Type B pancreatic cell (in vitro differentiated cells): ENCODE measurements at regions not wholly inside any gene's neighbourhood (a gene's known extent, or its start where the extent isn't known, plus 50 kb on each side); places are given as distances from the start of the nearest gene placed in this dataset.
A peak's percentile ranks its signal among the peaks of the same experiment; 100 is the strongest.
"Not testable (repeated sequence)": the region's sequence is repeated elsewhere in the genome, so short reads cannot be mapped to it uniquely, and the experiment has no call there.

Source experiments
- DNase-seq: peaks from one replicate; pipeline ENCODE4 v3.0.0; 2021; ENCODE audit warnings: mixed read lengths; ENCODE audit not compliant: unreplicated experiment; ENCODE audit errors: extremely low spot score
- H3K27ac Mint-ChIP-seq: 2 replicates; pipeline ENCODE4 v1.8.0; 2021; ENCODE audit warnings: mild to moderate bottlenecking, mixed read lengths
- H3K27me3 Mint-ChIP-seq: 2 replicates; pipeline ENCODE4 v1.8.0; 2021; ENCODE audit warnings: mixed read lengths
- H3K36me3 Mint-ChIP-seq: 2 replicates; pipeline ENCODE4 v1.8.0; 2021; ENCODE audit warnings: mixed read lengths
- H3K4me1 Mint-ChIP-seq: one replicate; pipeline ENCODE4 v1.8.0; 2021; ENCODE audit warnings: mixed read lengths; ENCODE audit not compliant: unreplicated experiment
- H3K4me3 Mint-ChIP-seq: 2 replicates; pipeline ENCODE4 v1.8.0; 2021; ENCODE audit warnings: mild to moderate bottlenecking, mixed read lengths
- H3K9me3 Mint-ChIP-seq: 2 replicates; pipeline ENCODE4 v1.8.0; 2021; ENCODE audit warnings: mixed read lengths
- CTCF ChIP-seq: fragments of 200-600 bp; sonication (generic); conservative IDR thresholded peaks from 2 replicates; pipeline ENCODE4 v1.5.0; 2021; ENCODE audit warnings: antibody characterized with exemption, mild to moderate bottlenecking

- Mint-ChIP-seq H3K9me3 (no peaks in the 10 kb centered on the region), H3K27ac (no peak overlapping the region), H3K36me3 (no peaks in the 10 kb centered on the region), H3K4me3 (no peak overlapping the region), H3K27me3 (peaks cover 3% of the 10 kb centered on the region), H3K4me1 (no peaks in the 10 kb centered on the region)
- DNase-seq = no peak
- TF ChIP-seq CTCF = peak; percentile 48
Observed at GRCh38 chr7:49643736-49644135, 129.7 kb upstream of the VWC2 start.

DNA sequence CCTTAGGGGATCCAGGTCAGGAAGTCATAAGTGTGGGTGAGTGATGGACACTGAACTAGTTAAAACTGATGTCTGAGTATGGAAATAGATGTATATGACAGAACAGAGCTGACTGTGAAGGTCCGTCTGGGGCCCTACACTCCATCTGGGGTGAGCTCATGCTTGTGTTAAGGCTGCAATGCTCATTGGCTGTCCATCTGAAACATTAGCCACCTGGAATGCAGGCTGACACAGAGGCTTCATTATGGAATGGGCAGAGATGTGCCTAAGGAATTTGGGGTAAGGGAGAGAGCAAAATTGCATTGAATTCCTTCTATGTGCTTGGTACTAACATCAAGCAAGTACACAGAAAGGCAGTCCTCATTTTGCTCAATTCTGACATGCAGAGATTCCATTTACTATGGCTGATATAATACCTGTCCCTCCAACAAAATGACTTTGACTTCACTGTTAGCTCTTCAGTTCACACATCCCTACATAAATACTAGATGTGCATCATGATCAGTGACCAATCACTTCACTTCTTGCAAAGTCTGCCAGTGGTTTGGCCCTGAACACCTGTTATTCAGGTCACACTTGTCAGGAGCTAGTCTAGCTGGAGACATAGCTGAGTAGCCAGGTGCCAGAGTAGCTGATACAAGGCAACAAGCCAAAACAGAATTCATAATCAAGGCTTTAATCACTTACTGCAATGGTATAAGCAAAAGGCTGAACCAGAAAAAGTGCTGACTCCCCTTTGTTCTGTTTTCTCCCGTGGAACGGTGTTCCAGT, 128.9 kb upstream of the VWC2 start:
- Mint-ChIP-seq H3K36me3 (no peaks in the 10 kb centered on the region), H3K9me3 (no peaks in the 10 kb centered on the region), H3K4me3 (no peak overlapping the region), H3K27ac (no peak overlapping the region), H3K4me1 (no peaks in the 10 kb centered on the region), H3K27me3 (peaks cover 3% of the 10 kb centered on the region)
- no peak for TF ChIP-seq CTCF
- DNase-seq = no peak

DNA sequence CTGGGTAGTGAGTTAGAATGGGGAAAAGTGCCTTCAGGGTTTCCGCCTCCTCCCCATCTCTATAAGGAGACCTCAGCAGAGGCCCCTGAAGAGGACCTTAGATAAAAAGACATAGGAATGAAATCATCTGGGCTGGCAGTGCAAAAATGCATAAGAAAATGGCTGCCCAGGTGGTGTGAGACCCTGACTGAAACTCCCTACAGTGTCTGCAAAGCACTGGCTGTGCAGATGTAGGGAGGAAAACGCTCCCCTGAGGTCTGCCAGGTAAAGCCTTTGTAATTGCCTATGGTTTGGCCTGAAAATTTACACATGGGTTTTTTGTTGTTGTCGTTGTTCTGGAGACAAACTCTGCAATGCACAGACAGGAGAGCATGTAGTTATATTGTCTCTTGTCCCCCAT, 128.1 kb upstream of the VWC2 start:
- no peaks in the 10 kb centered on the region for H3K36me3 Mint-ChIP-seq
- TF ChIP-seq CTCF = no peak
- no peaks in the 10 kb centered on the region for H3K4me1 Mint-ChIP-seq
- peaks cover 3% of the 10 kb centered on the region for H3K27me3 Mint-ChIP-seq
- H3K27ac Mint-ChIP-seq = no peak overlapping the region
- H3K4me3 Mint-ChIP-seq = no peak overlapping the region
- DNase-seq = no peak
- H3K9me3 Mint-ChIP-seq = no peaks in the 10 kb centered on the region

GRCh38 chr7:49660170-49660783, 113.2 kb upstream of the VWC2 start:
- no peak for DNase-seq
- Mint-ChIP-seq H3K9me3 (no peaks in the 10 kb centered on the region), H3K36me3 (no peaks in the 10 kb centered on the region), H3K27me3 (no peaks in the 10 kb centered on the region), H3K27ac (no peak overlapping the region), H3K4me3 (no peak overlapping the region), H3K4me1 (no peaks in the 10 kb centered on the region)
- no peak for TF ChIP-seq CTCF

DNA sequence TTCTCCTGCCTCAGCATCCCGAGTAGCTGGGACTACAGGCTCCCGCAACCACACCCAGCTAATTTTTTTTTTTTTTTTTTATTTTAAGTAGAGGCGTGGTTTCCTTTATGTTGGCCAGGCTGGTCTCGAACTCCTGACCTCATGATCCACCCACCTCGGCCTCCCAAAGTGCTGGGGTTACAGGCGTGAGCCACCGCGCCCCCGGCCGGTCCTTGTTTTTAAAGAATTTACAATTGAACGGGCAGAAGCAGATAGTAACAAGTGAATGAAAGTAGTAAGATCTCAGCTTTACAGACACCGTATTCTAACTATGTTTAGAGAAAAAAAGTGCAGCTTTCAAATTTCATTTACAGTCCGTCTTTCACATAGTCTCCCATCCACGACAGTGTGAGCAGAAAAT, 112.5 kb upstream of the VWC2 start:
- Mint-ChIP-seq H3K9me3 (no peaks in the 10 kb centered on the region), H3K36me3 (no peaks in the 10 kb centered on the region), H3K27me3 (no peaks in the 10 kb centered on the region), H3K4me1 (no peaks in the 10 kb centered on the region), H3K4me3 (no peak overlapping the region), H3K27ac (no peak overlapping the region)
- DNase-seq = no peak
- TF ChIP-seq CTCF = no peak

DNA sequence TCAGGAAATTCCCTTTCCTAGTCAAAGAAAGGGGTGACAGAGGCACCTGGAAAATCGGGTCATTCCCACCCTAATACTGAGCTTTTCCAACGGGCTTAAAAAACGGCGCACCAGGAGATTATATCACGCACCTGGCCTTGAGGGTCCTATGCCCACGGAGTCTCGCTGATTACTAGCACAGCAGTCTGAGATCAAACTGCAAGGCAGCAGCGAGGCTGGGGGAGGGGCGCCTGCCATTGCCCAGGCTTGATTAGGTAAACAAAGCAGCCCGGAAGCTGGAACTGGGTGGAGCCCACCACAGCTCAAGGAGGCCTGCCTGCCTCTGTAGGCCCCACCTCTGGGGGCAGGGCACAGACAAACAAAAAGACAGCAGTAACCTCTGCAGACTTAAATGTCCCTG, 107.5 kb upstream of the VWC2 start:
- DNase-seq, H3K4me3 Mint-ChIP-seq, H3K27me3 Mint-ChIP-seq, H3K4me1 Mint-ChIP-seq, H3K27ac Mint-ChIP-seq, H3K36me3 Mint-ChIP-seq, H3K9me3 Mint-ChIP-seq: not testable (repeated sequence)
